Islet of Langerhans (tissue), 1 donor: ENCODE measurements at regions not wholly inside any gene's neighbourhood (a gene's known extent, or its start where the extent isn't known, plus 50 kb on each side); places are given as distances from the start of the nearest gene placed in this dataset.

Experiments used
- FAIRE-seq: peaks from one replicate; lab custom pipeline; 2011; peaks lifted over from hg19 to GRCh38; lab: Jason Lieb, UNC

GRCh38 chr11:24070435-24070834 lies 426.4 kb upstream of the LUZP2 start:
- no peak for FAIRE-seq

DNA sequence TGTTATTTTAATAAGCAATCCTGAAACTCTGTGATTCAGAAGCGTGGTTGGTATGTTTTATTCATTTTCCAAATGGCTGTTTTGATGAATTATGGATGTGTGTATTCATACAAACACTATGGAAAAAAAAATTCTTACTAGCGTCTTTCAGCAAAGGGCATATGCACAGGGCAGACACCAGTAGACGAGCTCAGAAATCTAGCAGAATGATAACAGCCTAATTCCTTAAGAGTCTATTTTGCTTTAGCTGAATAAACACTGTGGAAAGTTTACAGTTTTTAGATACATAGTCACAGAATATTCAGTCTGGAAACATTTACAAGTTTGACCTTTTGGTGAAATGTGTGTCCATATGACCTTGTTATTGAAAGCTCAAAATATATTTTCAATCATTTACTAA lies 418.8 kb upstream of the LUZP2 start:
- no peak for FAIRE-seq

- FAIRE-seq, result no peak
Observed at GRCh38 chr11:24082241-24082640, 414.6 kb upstream of the LUZP2 start.

DNA sequence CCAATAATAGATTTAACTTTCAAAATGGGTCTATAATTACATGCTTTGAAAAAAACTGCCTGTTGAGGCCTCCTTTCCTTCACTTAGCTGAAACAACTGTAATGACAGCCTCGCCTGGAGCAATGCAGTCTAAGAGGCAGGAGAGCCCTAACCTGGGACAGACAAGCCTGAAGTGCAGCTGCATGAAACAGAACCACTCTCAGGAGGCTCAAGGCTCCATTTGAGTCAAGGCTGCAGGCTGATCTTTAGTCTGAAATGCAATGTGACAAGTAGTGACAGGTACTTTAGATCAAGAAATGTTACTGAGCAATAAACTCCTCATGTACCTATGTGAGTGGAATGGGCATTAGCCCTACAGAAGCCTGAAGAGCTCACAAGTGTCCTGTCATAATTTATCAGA lies 414.0 kb upstream of the LUZP2 start:
- no peak for FAIRE-seq

- no peak for FAIRE-seq
Observed at GRCh38 chr11:24084956-24085355, 411.9 kb upstream of the LUZP2 start.

DNA sequence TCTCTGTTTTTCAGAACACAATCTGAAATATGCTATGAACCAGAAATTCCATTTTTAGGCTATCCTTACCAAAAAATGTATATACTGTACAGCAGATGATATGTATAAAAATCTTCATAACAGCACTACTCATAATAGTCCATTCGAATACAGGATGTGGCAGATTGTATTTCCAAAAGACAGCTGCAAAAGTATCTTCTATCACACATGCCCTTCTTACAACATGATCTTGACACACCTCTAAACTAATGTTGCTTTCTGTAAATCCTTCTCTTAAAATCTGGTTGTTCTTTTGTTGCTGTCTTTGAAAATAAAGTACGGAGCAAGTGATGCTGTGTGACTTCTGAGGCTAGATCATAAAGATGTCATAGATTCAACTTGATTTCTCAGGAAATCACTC lies 409.9 kb upstream of the LUZP2 start:
- FAIRE-seq, result no peak

GRCh38 chr11:24091594-24091993 lies 405.3 kb upstream of the LUZP2 start:
- FAIRE-seq, result no peak

DNA sequence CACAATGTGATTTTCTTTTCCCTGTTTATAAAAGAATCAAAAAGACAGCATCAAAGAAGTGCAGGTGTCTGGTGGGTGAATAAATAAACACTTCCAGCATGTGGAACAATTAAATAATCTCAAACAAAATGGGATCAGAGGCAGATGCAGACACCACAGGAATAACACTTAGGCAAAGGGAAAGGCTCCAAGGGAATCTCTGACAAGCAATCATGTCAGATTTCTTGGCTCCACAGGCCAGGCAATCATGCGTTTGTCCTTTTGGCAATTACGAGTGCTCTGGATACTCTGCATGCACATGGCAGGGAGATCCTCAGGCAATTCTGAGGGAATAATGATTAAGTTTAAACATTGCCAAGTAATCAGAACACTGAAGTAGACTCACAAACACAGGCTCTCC lies 403.5 kb upstream of the LUZP2 start:
- no peak for FAIRE-seq

DNA sequence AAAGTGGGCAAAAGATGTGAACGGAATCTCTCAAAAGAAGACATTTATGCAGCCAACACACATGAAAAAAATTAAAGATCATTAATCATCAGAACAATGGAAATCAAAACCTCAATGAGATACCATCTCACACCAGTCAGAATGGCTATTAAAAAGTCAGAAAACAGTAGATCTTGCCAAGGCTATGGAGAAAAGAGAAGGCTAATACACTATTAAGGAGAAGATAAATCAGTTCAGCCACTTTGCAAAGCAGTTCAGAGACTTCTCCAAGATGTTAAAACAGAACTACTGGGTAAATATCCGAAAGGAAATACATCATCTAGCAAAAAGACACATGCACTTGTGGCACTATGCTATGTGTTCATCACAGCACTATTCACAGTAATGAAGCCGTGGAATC lies 388.2 kb upstream of the LUZP2 start:
- no peak for FAIRE-seq

GRCh38 chr11:24122291-24122690 lies 374.6 kb upstream of the LUZP2 start:
- no peak for FAIRE-seq

- FAIRE-seq, result no peak
Observed at GRCh38 chr11:24124876-24125275, 372.0 kb upstream of the LUZP2 start.

DNA sequence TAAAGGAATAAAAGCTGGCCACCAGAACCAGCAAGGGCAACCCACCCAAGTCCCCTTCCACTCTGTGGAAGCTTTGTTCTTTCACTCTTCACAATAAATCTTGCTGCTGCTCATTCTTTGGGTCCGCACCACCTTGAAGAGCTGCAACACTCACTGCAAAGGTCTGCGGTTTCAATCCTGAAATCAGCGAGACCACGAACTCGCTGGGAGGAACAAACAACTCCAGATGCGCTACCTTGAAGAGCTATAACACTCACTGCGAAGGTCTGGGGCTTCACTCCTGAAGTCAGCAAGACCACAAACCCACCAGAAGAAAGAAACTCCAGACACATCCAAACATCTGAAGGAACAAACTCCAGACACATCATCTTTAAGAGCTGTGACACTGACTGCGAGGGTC lies 365.2 kb upstream of the LUZP2 start:
- FAIRE-seq, result no peak

- FAIRE-seq, result no peak
Observed at GRCh38 chr11:24132471-24132870, 364.4 kb upstream of the LUZP2 start.

- FAIRE-seq, result no peak
Observed at GRCh38 chr11:24134879-24135589, 361.8 kb upstream of the LUZP2 start.

DNA sequence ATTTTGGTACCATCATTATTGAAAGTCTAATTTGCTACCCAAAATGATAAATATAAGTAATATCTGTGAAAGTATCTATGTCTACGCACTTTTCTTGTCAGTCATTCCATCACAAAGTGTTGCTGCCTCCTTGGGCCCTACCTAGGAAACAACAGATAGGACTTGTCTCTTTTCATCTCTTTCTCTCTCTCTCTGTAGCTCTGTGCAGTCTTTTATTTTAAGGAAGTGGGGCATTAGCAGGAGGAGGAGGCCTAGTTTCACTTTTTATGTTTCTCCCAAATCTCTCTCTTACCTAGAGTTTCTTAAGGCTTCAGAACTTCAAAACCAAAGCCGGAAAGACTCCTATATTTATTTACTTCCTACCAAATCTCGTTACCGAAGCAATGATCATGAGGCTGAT lies 354.8 kb upstream of the LUZP2 start:
- no peak for FAIRE-seq

DNA sequence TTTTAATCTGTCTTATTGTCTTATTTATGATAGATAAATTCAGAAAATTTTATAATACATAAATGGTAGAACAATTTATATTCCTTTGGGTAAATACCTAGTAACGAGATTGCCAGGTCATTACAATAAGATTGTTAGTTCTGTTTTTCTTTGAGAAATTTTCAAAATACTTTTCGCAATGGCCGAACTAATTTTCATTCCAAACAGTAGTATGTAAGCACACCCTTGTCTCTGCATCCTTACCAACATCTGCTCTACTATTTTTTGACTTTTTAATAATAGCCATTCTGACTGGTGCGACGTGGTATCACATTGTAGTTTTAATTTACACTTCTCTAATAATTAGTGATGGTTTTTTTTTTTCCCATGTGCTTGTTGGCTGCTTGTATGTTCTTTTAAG lies 351.4 kb upstream of the LUZP2 start:
- FAIRE-seq, result no peak

DNA sequence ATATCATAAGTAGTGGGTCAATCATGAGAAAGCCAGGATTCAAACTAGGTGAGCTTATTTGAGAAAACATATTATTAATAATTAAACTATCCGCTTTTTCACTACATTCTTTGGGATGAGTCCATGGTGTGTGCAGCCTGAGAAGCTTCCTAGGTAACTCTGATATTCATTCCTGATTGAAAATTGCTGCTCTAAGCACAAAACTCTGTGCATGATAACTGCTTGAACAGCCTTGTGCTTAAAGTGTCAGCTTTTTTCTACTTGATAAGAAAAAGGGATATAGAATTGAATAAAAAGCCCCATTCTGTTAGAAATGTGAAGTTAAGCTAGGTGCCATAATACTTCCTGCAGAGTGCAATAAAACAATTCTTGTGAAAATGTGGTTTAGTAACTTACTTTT lies 343.5 kb upstream of the LUZP2 start:
- FAIRE-seq, result no peak

- FAIRE-seq, result no peak
Observed at GRCh38 chr11:24155792-24156191, 341.1 kb upstream of the LUZP2 start.

DNA sequence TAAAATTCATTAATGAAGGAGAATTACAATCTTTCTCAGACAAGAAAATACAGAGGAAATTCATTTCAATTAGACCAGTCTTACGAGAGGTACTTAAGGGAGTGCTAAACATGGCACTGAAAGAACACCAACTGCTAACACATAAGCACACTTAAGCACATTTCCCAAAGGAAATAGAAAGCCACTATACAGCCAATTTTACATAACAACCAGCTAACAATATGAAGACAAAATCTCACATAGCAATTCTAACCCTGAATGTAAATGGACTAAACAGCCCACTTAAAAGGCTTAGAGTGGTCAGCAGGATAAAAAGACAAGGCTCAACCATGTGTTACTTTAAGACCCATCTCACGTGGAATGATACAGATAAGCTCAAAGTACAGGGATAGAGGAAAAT lies 339.5 kb upstream of the LUZP2 start:
- no peak for FAIRE-seq

DNA sequence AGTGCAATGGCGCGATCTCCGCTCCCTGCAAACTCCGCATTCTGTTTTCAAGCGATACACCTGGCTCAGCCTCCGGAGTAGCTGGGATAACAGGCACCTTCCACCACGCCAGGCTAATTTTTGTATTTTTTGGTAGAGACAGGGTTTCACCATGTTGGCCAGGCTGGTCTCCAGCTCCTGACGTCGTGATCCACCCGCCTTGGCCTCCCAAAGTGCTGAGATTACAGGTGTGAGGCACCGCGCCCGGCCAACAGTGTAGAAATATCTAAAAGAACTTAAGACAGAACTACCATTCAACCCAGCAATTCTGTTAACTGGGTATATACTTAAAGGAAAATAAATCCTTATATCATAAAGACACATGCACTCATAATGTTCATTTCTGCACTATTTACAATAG lies 335.3 kb upstream of the LUZP2 start:
- FAIRE-seq, result no peak

DNA sequence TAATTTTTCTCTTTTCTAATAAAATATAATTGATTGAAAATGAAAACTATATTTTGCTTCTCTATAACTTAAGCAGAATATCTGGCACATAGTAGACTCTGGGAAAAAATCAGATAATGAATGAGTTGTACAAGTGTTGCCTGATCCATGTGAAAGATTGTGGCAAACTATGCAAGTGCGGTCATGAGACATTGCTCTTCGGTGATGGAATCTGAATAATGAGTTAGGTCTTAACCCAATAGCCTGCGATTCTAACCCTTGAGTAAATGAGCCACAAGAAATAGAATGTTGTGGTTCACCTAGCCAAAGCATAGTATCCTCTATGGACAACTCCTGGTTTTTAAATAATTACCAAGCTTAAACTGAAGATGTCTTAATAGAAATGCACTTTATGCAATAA lies 333.7 kb upstream of the LUZP2 start:
- no peak for FAIRE-seq

GRCh38 chr11:24163841-24164240 lies 333.0 kb upstream of the LUZP2 start:
- no peak for FAIRE-seq

GRCh38 chr11:24171869-24172268 lies 325.0 kb upstream of the LUZP2 start:
- FAIRE-seq, result no peak

DNA sequence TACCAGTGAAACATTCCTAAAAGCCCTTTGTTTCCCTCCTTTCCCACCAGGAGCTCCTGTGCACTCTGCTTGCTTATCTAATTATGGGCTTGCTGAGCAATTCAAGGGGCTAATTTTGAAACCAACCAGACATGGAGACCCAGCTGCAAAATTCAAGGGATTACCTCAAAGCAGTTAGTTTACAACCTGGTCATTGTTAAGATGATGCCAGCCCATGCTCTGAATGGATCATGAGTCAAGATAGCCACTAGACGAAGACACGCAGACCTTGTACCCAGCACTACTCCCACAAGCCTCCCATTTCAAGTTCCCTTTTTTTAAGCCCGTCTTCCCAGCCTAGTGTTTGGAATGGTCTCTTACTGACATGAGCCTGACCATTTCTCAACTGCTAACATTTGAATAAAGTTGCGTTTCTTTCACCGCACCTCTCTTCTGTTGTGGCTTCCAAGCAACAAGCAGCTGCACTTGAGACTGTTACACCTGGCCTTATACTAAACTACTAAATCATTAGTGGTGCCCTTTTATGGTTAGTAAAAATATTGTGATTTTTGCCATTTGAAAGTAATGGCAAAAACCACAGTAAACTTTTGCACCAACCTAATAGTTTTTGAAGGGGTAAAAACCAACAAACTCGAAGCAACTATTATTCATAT lies 315.3 kb upstream of the LUZP2 start:
- no peak for FAIRE-seq
